Mucosa of descending colon (tissue), 3 donors: ENCODE measurements at regions not wholly inside any gene's neighbourhood (a gene's known extent, or its start where the extent isn't known, plus 50 kb on each side); places are given as distances from the start of the nearest gene placed in this dataset.

Experiments
- ATAC-seq: fragments of 200-7000 bp; cut with Tn5 transposase; one replicate; pipeline ENCODE4 v1.9.1; 2020; ENCODE audit warnings: mild to moderate bottlenecking, moderate library complexity
- DNase-seq, 3 donors: peaks; one replicate each; pipeline ENCODE4 v3.0.0-alpha.2; 2020
- H3K36me3 ChIP-seq: fragments of 200-600 bp; one replicate; pipeline ENCODE4 v1.8.0; 2021; ENCODE audit warnings: low read depth, mild to moderate bottlenecking
- H3K4me1 ChIP-seq: fragments of 200-600 bp; one replicate; pipeline ENCODE4 v1.8.0; 2021; ENCODE audit warnings: low read depth, mild to moderate bottlenecking
- H3K4me3 ChIP-seq: fragments of 200-600 bp; one replicate; pipeline ENCODE4 v1.8.0; 2021; ENCODE audit warnings: mild to moderate bottlenecking
- H3K9me3 ChIP-seq: fragments of 200-600 bp; one replicate; pipeline ENCODE4 v1.8.0; 2021; ENCODE audit warnings: mild to moderate bottlenecking
- intact Hi-C, 2 donors: fragments of 100-400 bp; cut with DNase I in 1 of 2; cut with micrococcal nuclease in 1 of 2; formaldehyde crosslinking; loops; one replicate each; pipeline versions ENCODE4 v1.11.0 to v1.11.1; 2022; cut with DNase I, micrococcal nuclease
- TF ChIP-seq, protein P1 (sequence below): fragments of 200-600 bp; IDR thresholded peaks from one replicate; pipeline ENCODE4 v1.8.0; 2022; ENCODE audit warnings: antibody characterized with exemption, mild to moderate bottlenecking
- donor health status: DM: no; HTN: no; CAD: no; lungs with moderate emphysema.
- donor health status: DM: no; HTN: no; CAD: no.
- donor health status: DM: no; HTN: yes; CAD: no.

DNA sequence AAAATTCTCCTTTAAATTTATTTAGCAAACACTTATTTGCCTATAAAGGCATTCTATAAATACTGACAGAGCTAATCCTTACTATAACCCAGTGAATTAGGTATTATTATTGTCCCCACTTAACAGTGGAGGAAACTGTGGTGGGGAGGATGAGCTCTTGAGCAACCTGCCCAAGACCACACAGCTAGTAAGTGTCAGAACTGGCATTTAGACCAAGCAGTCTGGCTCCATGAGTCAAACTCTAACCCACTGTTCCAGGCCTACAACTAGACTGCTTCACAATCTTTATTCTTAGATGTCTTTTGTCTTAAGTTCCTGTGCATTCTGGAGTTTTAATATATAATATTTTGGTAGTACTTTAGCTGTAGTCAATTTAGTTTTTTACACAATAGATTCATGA, 530.8 kb downstream of the BCKDHB start:
- Histone ChIP-seq H3K4me3 (no peak overlapping the region), H3K36me3 (no peaks in the 10 kb centered on the region), H3K4me1 (no peaks in the 10 kb centered on the region), H3K9me3 (no peaks in the 10 kb centered on the region)
- ATAC-seq = no peak
- intact Hi-C loops = no loop called here
- no peak for DNase-seq
- TF ChIP-seq, protein P1, sequence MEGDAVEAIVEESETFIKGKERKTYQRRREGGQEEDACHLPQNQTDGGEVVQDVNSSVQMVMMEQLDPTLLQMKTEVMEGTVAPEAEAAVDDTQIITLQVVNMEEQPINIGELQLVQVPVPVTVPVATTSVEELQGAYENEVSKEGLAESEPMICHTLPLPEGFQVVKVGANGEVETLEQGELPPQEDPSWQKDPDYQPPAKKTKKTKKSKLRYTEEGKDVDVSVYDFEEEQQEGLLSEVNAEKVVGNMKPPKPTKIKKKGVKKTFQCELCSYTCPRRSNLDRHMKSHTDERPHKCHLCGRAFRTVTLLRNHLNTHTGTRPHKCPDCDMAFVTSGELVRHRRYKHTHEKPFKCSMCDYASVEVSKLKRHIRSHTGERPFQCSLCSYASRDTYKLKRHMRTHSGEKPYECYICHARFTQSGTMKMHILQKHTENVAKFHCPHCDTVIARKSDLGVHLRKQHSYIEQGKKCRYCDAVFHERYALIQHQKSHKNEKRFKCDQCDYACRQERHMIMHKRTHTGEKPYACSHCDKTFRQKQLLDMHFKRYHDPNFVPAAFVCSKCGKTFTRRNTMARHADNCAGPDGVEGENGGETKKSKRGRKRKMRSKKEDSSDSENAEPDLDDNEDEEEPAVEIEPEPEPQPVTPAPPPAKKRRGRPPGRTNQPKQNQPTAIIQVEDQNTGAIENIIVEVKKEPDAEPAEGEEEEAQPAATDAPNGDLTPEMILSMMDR = no peak

- Histone ChIP-seq H3K9me3 (no peaks in the 10 kb centered on the region), H3K4me3 (no peak overlapping the region), H3K36me3 (no peaks in the 10 kb centered on the region), H3K4me1 (no peaks in the 10 kb centered on the region)
- no peak for DNase-seq
- no peak for ATAC-seq
- TF ChIP-seq, protein P1 = no peak
- intact Hi-C loops = no loop called here
These were observed 530.2 kb downstream of the BCKDHB start for GRCh38 chr6:80636689-80637088.

- H3K9me3 ChIP-seq = no peaks in the 10 kb centered on the region
- DNase-seq (no peak), ATAC-seq (no peak)
- no peaks in the 10 kb centered on the region for H3K4me1 ChIP-seq
- intact Hi-C loops = no loop called here
- TF ChIP-seq, protein P1 = no peak
- no peak overlapping the region for H3K4me3 ChIP-seq
- H3K36me3 ChIP-seq = no peaks in the 10 kb centered on the region
These were observed 526.9 kb downstream of the BCKDHB start for GRCh38 chr6:80633412-80633811.

GRCh38 chr6:80625405-80625804, 518.9 kb downstream of the BCKDHB start:
- intact Hi-C loops = no loop called here
- Histone ChIP-seq H3K4me3 (no peak overlapping the region), H3K36me3 (no peaks in the 10 kb centered on the region), H3K4me1 (no peaks in the 10 kb centered on the region), H3K9me3 (peaks cover 13% of the 10 kb centered on the region)
- TF ChIP-seq, protein P1 = no peak
- DNase-seq (no peak), ATAC-seq (no peak)

DNA sequence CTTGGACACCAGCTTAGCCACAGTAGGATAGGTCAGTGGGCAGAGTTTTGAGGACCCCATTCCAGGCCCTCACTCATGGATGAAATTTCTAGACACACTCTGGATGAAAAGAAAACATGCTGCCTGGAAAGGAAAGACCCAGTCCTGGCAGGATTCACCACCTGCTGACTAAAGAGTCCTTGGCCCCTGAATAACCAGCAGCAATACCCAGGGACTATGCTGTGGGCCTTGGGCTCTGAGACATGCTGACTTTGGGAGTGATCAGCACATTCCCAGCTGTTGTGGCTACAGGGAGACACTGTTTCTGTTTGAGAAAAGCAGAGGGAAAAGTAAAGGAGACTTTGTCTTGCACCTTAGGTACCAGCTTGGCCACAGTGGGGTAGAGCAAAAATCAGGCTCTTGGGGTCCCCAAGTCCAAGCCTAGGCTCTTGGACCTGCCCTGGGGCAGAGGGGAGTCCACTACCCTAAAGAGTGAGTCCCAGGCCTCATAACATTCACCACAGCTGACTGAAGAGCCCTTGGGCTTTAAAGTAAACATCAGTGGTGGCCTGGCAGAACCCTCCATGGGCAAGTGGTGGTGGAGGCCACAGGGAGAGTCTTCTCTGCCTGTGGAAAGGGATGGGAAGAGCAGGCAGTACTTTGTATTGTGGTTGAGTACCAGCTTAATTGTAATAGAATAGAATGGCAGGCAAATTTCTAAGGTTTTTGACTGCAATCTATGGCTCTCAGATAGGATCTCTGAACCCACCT, 516.8 kb downstream of the BCKDHB start:
- peaks cover 13% of the 10 kb centered on the region for H3K9me3 ChIP-seq
- H3K36me3 ChIP-seq = no peaks in the 10 kb centered on the region
- H3K4me1 ChIP-seq = no peaks in the 10 kb centered on the region
- intact Hi-C loops = no loop called here
- TF ChIP-seq, protein P1 = no peak
- DNase-seq = no peak
- ATAC-seq = no peak
- H3K4me3 ChIP-seq = no peak overlapping the region

GRCh38 chr6:80622641-80623040, 516.2 kb downstream of the BCKDHB start:
- Histone ChIP-seq H3K4me1 (no peaks in the 10 kb centered on the region), H3K4me3 (no peak overlapping the region), H3K36me3 (no peaks in the 10 kb centered on the region), H3K9me3 (peaks cover 13% of the 10 kb centered on the region)
- TF ChIP-seq, protein P1 = no peak
- DNase-seq (no peak), ATAC-seq (no peak)
- intact Hi-C loops = no loop called here
